ENCODE measurements at regions not wholly inside any gene's neighbourhood (a gene's known extent, or its start where the extent isn't known, plus 50 kb on each side); places are given as distances from the start of the nearest gene placed in this dataset.

- no peak for TF ChIP-seq CTCF (IDR thresholded peaks at IDR 0.05)
- TF ChIP-seq POLR2A (IDR thresholded peaks at IDR 0.05): no peak
- no peak for TF ChIP-seq POLR2AphosphoS5 (IDR thresholded peaks at IDR 0.05)
Observed at GRCh38 chr10:90167174-90168064, 466.0 kb downstream of the KIF20B start.
